Psoas muscle (tissue), 7 donors: ENCODE measurements at regions not wholly inside any gene's neighbourhood (a gene's known extent, or its start where the extent isn't known, plus 50 kb on each side); places are given as distances from the start of the nearest gene placed in this dataset.

Experiments used
- ATAC-seq, 4 donors: fragments of 200-7000 bp; cut with Tn5 transposase; one replicate each; pipeline ENCODE4 v1.9.1; 2020; ENCODE audit warnings: moderate library complexity in 3 of 4, mild to moderate bottlenecking in 2 of 4
- DNase-seq, 2 donors: peaks; one replicate each; pipeline ENCODE4 v3.0.0-alpha.2; 2020
- H3K27ac ChIP-seq: fragments of 200-600 bp; one replicate; pipeline ENCODE4 v1.8.0; 2022
- H3K27me3 ChIP-seq, 3 donors: fragments of 200-600 bp in 1 of 3; one replicate each; pipeline versions ENCODE4 v1.6.1 to v1.8.0; 2013 to 2022; ENCODE audit warnings: low read length in 2 of 3, mild to moderate bottlenecking in 2 of 3, moderate library complexity in 1 of 3; ENCODE audit not compliant: insufficient read depth in 3 of 3
- H3K36me3 ChIP-seq, 2 donors: fragments of 200-600 bp in 1 of 2; one replicate each; pipeline versions ENCODE4 v1.6.1 to v1.8.0; 2013 to 2022; ENCODE audit warnings: low read depth in 1 of 2, mild to moderate bottlenecking in 1 of 2, moderate library complexity in 1 of 2; ENCODE audit not compliant: insufficient read depth in 1 of 2
- H3K4me1 ChIP-seq: fragments of 200-600 bp; one replicate; pipeline ENCODE4 v1.8.0; 2022
- H3K4me3 ChIP-seq: fragments of 200-600 bp; one replicate; pipeline ENCODE4 v1.8.0; 2022; ENCODE audit warnings: mild to moderate bottlenecking
- H3K9me3 ChIP-seq: fragments of 200-600 bp; one replicate; pipeline ENCODE4 v1.8.0; 2022
- CTCF ChIP-seq: fragments of 200-600 bp; IDR thresholded peaks from one replicate; pipeline ENCODE4 v1.8.0; 2022; ENCODE audit warnings: antibody characterized with exemption
- WGBS, 3 donors: extraction: QIAGEN DNeasy Blood & Tissue Kit; methylation state at CpG; one replicate each; pipeline versions ENCODE4 v1.1.6 to v1.1.7; 2013; 5-methylcytosine and 5-hydroxymethylcytosine counted together
- intact Hi-C, 2 donors: fragments of 100-400 bp; cut with DNase I; formaldehyde crosslinking; loops; one replicate each; pipeline versions ENCODE4 v1.11.0 to v1.14.2; 2022
- donor health status: healthy with polysubstance abuse.
- donor health status: DM: no; HTN: no; CAD: no; lungs with moderate emphysema.
- donor health status: Bipolar disorder and iron deficiency.
- donor health status: healthy.
- donor health status: DM: yes; HTN: yes; CAD: no.
- donor health status: DM: no; HTN: no; CAD: no.
- donor health status: DM: yes; HTN: yes; CAD: no.

DNA sequence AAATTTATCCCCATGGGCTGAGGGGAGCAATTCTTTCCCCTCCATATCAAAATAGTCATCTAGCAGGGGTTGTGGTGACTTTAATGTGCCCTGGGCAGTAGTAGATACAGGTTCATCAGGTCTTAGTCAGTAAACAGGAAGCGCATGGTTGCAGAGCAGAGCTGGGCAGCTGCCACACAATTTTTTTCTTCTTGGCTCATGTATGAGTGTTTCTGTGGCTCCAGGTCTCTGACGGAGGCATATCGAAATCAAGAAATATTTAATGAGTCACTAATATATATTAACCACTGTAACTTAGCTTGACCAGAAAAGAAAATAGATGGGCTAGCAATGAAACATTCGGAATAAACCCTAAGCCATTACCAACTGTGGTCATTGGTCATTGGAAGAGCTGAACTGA lies 68.4 kb upstream of the UBL3 start:
- intact Hi-C loops = no loop called here
- Histone ChIP-seq H3K27me3 (no peaks in the 10 kb centered on the region), H3K36me3 (no peaks in the 10 kb centered on the region), H3K27ac (no peak overlapping the region), H3K9me3 (no peaks in the 10 kb centered on the region), H3K4me1 (peaks cover 13% of the 10 kb centered on the region), H3K4me3 (no peak overlapping the region)
- DNase-seq (no peak), ATAC-seq (no peak)
- 58 to 78% (median 64%) methylated on average over 4 of the region's 4 CpGs for WGBS, 3 donors
- TF ChIP-seq CTCF = no peak

GRCh38 chr13:29917650-29918049 lies 67.2 kb upstream of the UBL3 start:
- Histone ChIP-seq H3K4me3 (no peak overlapping the region), H3K27me3 (no peaks in the 10 kb centered on the region), H3K4me1 (peaks cover under 1% of the 10 kb centered on the region), H3K9me3 (no peaks in the 10 kb centered on the region), H3K27ac (no peak overlapping the region), H3K36me3 (no peaks in the 10 kb centered on the region)
- intact Hi-C loops = no loop called here
- ATAC-seq = no peak
- 73 to 80% (median 80%) methylated on average over 3 of the region's 3 CpGs for WGBS, 3 donors
- no peak for DNase-seq
- no peak for TF ChIP-seq CTCF

DNA sequence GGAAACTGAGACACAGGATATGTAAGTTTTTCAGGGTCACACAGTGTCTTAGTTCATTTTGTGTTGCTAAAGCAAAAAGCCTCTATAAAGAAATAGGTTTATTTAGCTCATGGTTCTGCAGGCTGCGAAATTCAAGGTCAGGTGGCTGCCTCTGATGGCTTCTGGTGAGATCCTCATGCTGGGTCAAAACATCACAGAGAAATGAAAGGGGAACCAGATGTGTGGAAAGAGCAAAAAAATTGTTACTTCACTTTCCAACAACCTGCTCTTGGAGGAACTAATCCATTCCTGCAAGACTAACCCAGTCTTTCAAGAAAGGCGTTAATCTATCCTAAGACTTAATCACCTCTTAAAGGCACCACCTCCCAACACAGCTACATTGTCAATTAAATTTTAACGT lies 64.2 kb upstream of the UBL3 start:
- no peaks in the 10 kb centered on the region for H3K36me3 ChIP-seq
- intact Hi-C loops = no loop called here
- no peak for ATAC-seq

GRCh38 chr13:29911781-29912418 lies 61.5 kb upstream of the UBL3 start:
- no peak overlapping the region for H3K4me3 ChIP-seq
- TF ChIP-seq CTCF = no peak
- no peaks in the 10 kb centered on the region for H3K9me3 ChIP-seq
- H3K4me1 ChIP-seq = no peaks in the 10 kb centered on the region
- no peak overlapping the region for H3K27ac ChIP-seq
- no peaks in the 10 kb centered on the region for H3K36me3 ChIP-seq
- intact Hi-C loops = no loop called here
- ATAC-seq (no peak), DNase-seq (no peak)
- WGBS, 3 donors = 65% methylated on average over 7 of the region's 7 CpGs
- peaks cover 0 to 2% (median 0%) of the 10 kb centered on the region in 3 donors for H3K27me3 ChIP-seq

More for the DNA sequence above, 64.2 kb upstream of the UBL3 start:
- no peaks in the 10 kb centered on the region for H3K9me3 ChIP-seq
- H3K4me1 ChIP-seq = no peaks in the 10 kb centered on the region
- no peak for DNase-seq
- H3K4me3 ChIP-seq = no peak overlapping the region
- H3K27me3 ChIP-seq = peaks cover 0 to 2% (median 0%) of the 10 kb centered on the region in 3 donors
- TF ChIP-seq CTCF = no peak
- H3K27ac ChIP-seq = no peak overlapping the region
- WGBS, 3 donors = 78 to 89% (median 86%) methylated on average over 3 of the region's 3 CpGs
